WTC11 (cell line): ENCODE measurements at regions not wholly inside any gene's neighbourhood (a gene's known extent, or its start where the extent isn't known, plus 50 kb on each side); places are given as distances from the start of the nearest gene placed in this dataset.

Source experiments
- ATAC-seq: fragments of 200-7000 bp; cut with Tn5 transposase; 2 replicates; pipeline ENCODE4 v1.10.0; 2021; ENCODE audit warnings: mild to moderate bottlenecking, moderate library complexity
- CTCF ChIA-PET: fragments of 300-600 bp; sonication (Branson Sonifier 250); formaldehyde crosslinking; loops from one replicate; lab custom pipeline; 2021; ENCODE audit warnings: antibody characterized with exemption; lab: Charles Lee
- POLR2A ChIA-PET: fragments of 350-600 bp; sonication (Branson Sonifier 250); formaldehyde crosslinking; loops from one replicate; lab custom pipeline; 2021; ENCODE audit warnings: antibody characterized with exemption; lab: Charles Lee
- DNase-seq: peaks from one replicate; pipeline ENCODE4 v3.0.0; 2021; ENCODE audit warnings: low spot score
- H3K27ac Mint-ChIP-seq: 2 replicates; pipeline ENCODE4 v1.8.0; 2021; ENCODE audit warnings: mixed read lengths
- H3K27me3 Mint-ChIP-seq: 2 replicates; pipeline ENCODE4 v1.8.0; 2021; ENCODE audit warnings: low read depth, mild to moderate bottlenecking, moderate library complexity, mixed read lengths
- H3K36me3 Mint-ChIP-seq: 2 replicates; pipeline ENCODE4 v1.8.0; 2021; ENCODE audit warnings: mixed read lengths
- H3K4me1 Mint-ChIP-seq: 2 replicates; pipeline ENCODE4 v1.8.0; 2022; ENCODE audit warnings: mixed read lengths
- H3K4me3 Mint-ChIP-seq: 2 replicates; pipeline ENCODE4 v1.8.0; 2021; ENCODE audit warnings: mild to moderate bottlenecking, moderate library complexity, mixed read lengths
- H3K9me3 Mint-ChIP-seq: 2 replicates; pipeline ENCODE4 v1.8.0; 2021; ENCODE audit warnings: mixed read lengths
- CREM ChIP-seq: sonication (generic); formaldehyde crosslinking; IDR thresholded peaks from 2 replicates; pipeline ENCODE4 v1.8.1; 2022; ENCODE audit warnings: mild to moderate bottlenecking, missing genetic modification reagents, moderate library complexity
- E2F4 ChIP-seq: sonication (generic); formaldehyde crosslinking; IDR thresholded peaks from 2 replicates; pipeline ENCODE4 v1.8.1; 2022; ENCODE audit warnings: low read depth, mild to moderate bottlenecking, moderate library complexity, missing genetic modification reagents, borderline replicate concordance
- EMX1 ChIP-seq: fragments of 250-450 bp; sonication (Bioruptor Pico); IDR thresholded peaks from 2 replicates; pipeline ENCODE4 v1.8.0; 2021; ENCODE audit warnings: mild to moderate bottlenecking
- ERG ChIP-seq: fragments of 250-450 bp; sonication (Bioruptor Pico); IDR thresholded peaks from 2 replicates; pipeline ENCODE4 v1.8.0; 2021; ENCODE audit warnings: mild to moderate bottlenecking
- ESRRA ChIP-seq: sonication (generic); formaldehyde crosslinking; IDR thresholded peaks from 2 replicates; pipeline ENCODE4 v1.8.1; 2022; ENCODE audit warnings: mild to moderate bottlenecking, missing genetic modification reagents, borderline replicate concordance
- FOXP4 ChIP-seq: sonication (generic); formaldehyde crosslinking; IDR thresholded peaks from 2 replicates; pipeline ENCODE4 v1.8.0; 2022; ENCODE audit warnings: mild to moderate bottlenecking, missing genetic modification reagents
- GRHL2 ChIP-seq: fragments of 250-450 bp; sonication (Bioruptor Pico); IDR thresholded peaks from 2 replicates; pipeline ENCODE4 v1.8.0; 2022; ENCODE audit warnings: mild to moderate bottlenecking, moderate library complexity; ENCODE audit not compliant: insufficient replicate concordance, severe bottlenecking
- IRF1 ChIP-seq: sonication (generic); formaldehyde crosslinking; IDR thresholded peaks from 2 replicates; pipeline ENCODE4 v1.8.0; 2023; ENCODE audit warnings: missing genetic modification reagents
- JAZF1 ChIP-seq: fragments of 250-450 bp; sonication (Bioruptor Pico); IDR thresholded peaks from 2 replicates; pipeline ENCODE4 v1.9.0; 2021; ENCODE audit warnings: moderate library complexity, mild to moderate bottlenecking, inconsistent platforms
- MXD4 ChIP-seq: fragments of 250-450 bp; sonication (Bioruptor Pico); IDR thresholded peaks from 2 replicates; pipeline ENCODE4 v1.8.0; 2021; ENCODE audit warnings: mild to moderate bottlenecking, moderate library complexity, borderline replicate concordance
- MYBL2 ChIP-seq: sonication (generic); formaldehyde crosslinking; IDR thresholded peaks from 2 replicates; pipeline ENCODE4 v1.8.1; 2023; ENCODE audit warnings: mild to moderate bottlenecking, moderate library complexity, missing genetic modification reagents
- NFATC4 ChIP-seq: fragments of 250-450 bp; sonication (Bioruptor Pico); IDR thresholded peaks from 2 replicates; pipeline ENCODE4 v1.9.0; 2021; ENCODE audit warnings: mild to moderate bottlenecking
- NFE2L1 ChIP-seq: sonication (generic); formaldehyde crosslinking; IDR thresholded peaks from 2 replicates; pipeline ENCODE4 v1.8.1; 2023; ENCODE audit warnings: missing genetic modification reagents
- PREB ChIP-seq: sonication (generic); formaldehyde crosslinking; IDR thresholded peaks from 2 replicates; pipeline ENCODE4 v1.8.1; 2022; ENCODE audit warnings: mild to moderate bottlenecking, missing genetic modification reagents, moderate library complexity, borderline replicate concordance
- RELA ChIP-seq: sonication (generic); formaldehyde crosslinking; IDR thresholded peaks from 2 replicates; pipeline ENCODE4 v1.8.1; 2022; ENCODE audit warnings: missing genetic modification reagents, mild to moderate bottlenecking, borderline replicate concordance
- SMAD3 ChIP-seq: sonication (generic); formaldehyde crosslinking; IDR thresholded peaks from 2 replicates; pipeline ENCODE4 v1.8.0; 2022; ENCODE audit warnings: missing genetic modification reagents, mild to moderate bottlenecking, borderline replicate concordance
- SMAD4 ChIP-seq: sonication (generic); formaldehyde crosslinking; IDR thresholded peaks from 2 replicates; pipeline ENCODE4 v1.8.0; 2022; ENCODE audit warnings: mild to moderate bottlenecking, missing genetic modification reagents
- ZNF121 ChIP-seq: sonication (generic); formaldehyde crosslinking; IDR thresholded peaks from 2 replicates; pipeline ENCODE4 v1.8.0; 2023; ENCODE audit warnings: missing genetic modification reagents
- ZNF138 ChIP-seq: sonication (generic); formaldehyde crosslinking; conservative IDR thresholded peaks from 2 replicates; pipeline ENCODE4 v1.8.1; 2022; ENCODE audit warnings: mild to moderate bottlenecking, moderate library complexity, missing genetic modification reagents
- ZNF396 ChIP-seq: fragments of 250-450 bp; sonication (Bioruptor Pico); IDR thresholded peaks from 2 replicates; pipeline ENCODE4 v1.8.0; 2021; ENCODE audit warnings: mild to moderate bottlenecking, moderate library complexity, borderline replicate concordance
- ZNF425 ChIP-seq: fragments of 250-450 bp; sonication (Bioruptor Pico); conservative IDR thresholded peaks from 2 replicates; pipeline ENCODE4 v1.9.0; 2021; ENCODE audit warnings: mild to moderate bottlenecking
- ZNF532 ChIP-seq: fragments of 250-450 bp; sonication (Bioruptor Pico); IDR thresholded peaks from 2 replicates; pipeline ENCODE4 v1.9.0; 2021; ENCODE audit warnings: mild to moderate bottlenecking, borderline replicate concordance

- no peak for DNase-seq
- no peaks in the 10 kb centered on the region for H3K36me3 Mint-ChIP-seq
- no peaks in the 10 kb centered on the region for H3K27me3 Mint-ChIP-seq
- H3K9me3 Mint-ChIP-seq: peaks cover 6% of the 10 kb centered on the region; the same call in 1 of the 2 replicates
- no peak overlapping the region for H3K4me3 Mint-ChIP-seq
- TF ChIP-seq IRF1 (no peak), MYBL2 (no peak), SMAD4 (CRISPR knock-in tag) (no peak), ZNF532 (no peak), E2F4 (CRISPR knock-in tag) (no peak), EMX1 (no peak), ERG (CRISPR knock-in tag) (no peak)
- TF ChIP-seq, all 79 proteins: peak for 0
- ChIA-PET POLR2A (no interaction called here), CTCF (interaction anchor here (2.0 kb wide), 1 partner anchor 153 kb away, joined by 7 read pairs; no protein-coding TSS in a partner anchor)
- ATAC-seq: no peak
- Mint-ChIP-seq H3K27ac (no peak overlapping the region), H3K4me1 (peaks cover 15% of the 10 kb centered on the region)
Observed at GRCh38 chr5:148882332-148882731, 55.9 kb downstream of the ADRB2 start.

- ChIA-PET POLR2A (no interaction called here), CTCF (interaction anchor here (1.4 kb wide), 1 partner anchor 73 kb away, joined by 3 read pairs; no protein-coding TSS in a partner anchor)
- no peak for DNase-seq
- ATAC-seq: 0 out of 2 replicates have a peak, but pooled peaks have one; percentile 34
- Mint-ChIP-seq H3K27me3 (no peaks in the 10 kb centered on the region), H3K4me1 (peaks cover 15% of the 10 kb centered on the region), H3K4me3 (no peak overlapping the region), H3K27ac (no peak overlapping the region), H3K36me3 (no peaks in the 10 kb centered on the region), H3K9me3 (peaks cover 6% of the 10 kb centered on the region; the same call in 1 of the 2 replicates)
- no peak for TF ChIP-seq ZNF121
- TF ChIP-seq ESRRA (CRISPR knock-in tag): no peak
- TF ChIP-seq JAZF1 (CRISPR knock-in tag): no peak
- TF ChIP-seq FOXP4 (CRISPR knock-in tag): no peak
- TF ChIP-seq RELA: no peak
- TF ChIP-seq SMAD3 (CRISPR knock-in tag): no peak
- no peak for TF ChIP-seq PREB (CRISPR knock-in tag)
- no peak for TF ChIP-seq NFE2L1
- TF ChIP-seq MXD4: no peak
- TF ChIP-seq GRHL2 (CRISPR knock-in tag): no peak
- TF ChIP-seq CREM (CRISPR knock-in tag): no peak
- no peak for TF ChIP-seq ZNF138 (CRISPR knock-in tag)
- no peak for TF ChIP-seq NFATC4 (CRISPR knock-in tag)
- TF ChIP-seq ZNF425 (CRISPR knock-in tag): no peak
- TF ChIP-seq ZNF396 (CRISPR knock-in tag): no peak
Observed at GRCh38 chr5:148884339-148885020, 58.1 kb downstream of the ADRB2 start.
